ENCODE measurements at regions not wholly inside any gene's neighbourhood (a gene's known extent, or its start where the extent isn't known, plus 50 kb on each side); places are given as distances from the start of the nearest gene placed in this dataset.

DNA sequence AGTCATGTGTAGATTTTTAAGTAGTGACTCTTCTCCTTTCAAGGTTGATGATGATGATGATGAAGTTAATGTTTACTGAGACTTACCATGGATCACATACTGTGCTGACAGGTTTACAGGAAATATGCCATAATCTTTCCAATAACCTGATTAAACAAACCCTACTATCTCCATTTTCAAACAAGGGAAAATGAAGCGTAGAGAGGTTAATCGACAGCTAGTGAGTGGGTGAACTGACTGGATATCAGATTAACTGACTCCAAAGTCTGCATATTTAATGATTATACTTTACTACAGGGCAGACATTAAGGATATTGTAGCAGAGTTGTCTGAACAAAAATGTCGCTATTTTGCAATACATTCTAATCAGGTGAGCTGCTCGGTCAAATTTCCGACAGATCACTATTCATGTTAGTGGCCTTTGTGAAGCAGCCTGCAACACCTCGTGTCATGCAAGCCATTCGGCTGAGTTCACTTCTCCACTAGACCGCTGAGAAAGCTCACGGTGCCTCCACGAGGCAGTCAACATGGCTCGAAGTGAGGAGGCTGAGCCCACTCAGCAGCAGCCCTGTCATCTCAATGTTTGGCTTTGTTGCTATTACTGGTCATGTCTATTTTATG, 264.2 kb downstream of the NFKBIZ start:
- no peak for DNase-seq (ENCODE audit: low read depth in 2 of 2)

DNA sequence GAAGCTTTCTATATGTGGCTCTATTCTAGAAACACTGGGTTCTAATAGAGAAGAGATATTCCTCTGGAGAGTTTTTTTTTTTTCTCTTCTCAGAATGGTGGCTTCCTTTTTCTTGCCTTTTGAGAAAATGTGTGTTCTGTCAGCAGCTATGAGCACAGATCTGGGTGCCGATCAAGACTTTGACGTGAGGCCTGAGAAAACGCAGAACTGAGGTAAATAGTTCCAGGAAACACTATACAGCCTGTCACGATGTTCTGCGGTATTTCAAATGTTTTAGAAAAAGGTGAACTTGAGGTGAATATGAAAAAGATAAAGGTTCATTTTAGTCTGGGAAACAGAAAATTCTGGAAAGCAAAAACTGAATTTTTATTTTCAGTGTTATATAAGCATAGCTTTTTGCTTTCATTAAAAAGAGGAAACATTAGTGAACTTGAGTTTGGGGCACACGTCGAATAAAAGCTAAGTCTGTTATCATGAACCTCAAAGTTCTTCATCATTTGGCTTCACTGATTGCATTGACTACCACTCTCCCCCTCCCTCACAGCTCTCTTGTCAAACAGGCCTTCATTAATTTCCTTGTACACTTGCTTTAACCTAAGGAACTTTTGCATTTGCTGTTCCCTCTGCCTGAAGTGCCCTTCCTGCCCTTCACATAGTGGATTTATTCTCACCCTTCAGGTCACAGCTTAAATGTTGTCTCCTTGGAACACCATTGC, 265.1 kb downstream of the NFKBIZ start:
- no peak for DNase-seq (ENCODE audit: low read depth in 2 of 2)

DNA sequence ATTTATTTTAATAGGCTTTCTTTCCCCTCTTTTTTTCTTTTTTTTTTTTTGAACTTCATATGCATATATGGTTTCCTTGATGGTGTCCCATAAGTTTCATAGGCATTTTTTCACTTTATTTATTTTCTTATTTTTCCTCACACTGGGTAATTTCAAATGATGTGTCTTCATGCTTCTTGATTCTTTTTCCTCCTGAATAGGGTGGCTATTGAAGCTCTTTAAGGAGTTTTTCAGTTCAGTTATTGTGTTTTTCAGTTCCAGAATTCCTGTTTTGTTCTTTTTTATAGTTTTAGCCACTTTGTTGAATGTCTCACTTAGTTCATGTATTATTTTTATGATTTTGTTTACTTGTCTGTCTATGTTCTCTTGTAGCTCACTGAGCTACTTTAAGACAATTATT, 273.2 kb downstream of the NFKBIZ start:
- DNase-seq (ENCODE audit: low read depth in 2 of 2) = no peak

DNA sequence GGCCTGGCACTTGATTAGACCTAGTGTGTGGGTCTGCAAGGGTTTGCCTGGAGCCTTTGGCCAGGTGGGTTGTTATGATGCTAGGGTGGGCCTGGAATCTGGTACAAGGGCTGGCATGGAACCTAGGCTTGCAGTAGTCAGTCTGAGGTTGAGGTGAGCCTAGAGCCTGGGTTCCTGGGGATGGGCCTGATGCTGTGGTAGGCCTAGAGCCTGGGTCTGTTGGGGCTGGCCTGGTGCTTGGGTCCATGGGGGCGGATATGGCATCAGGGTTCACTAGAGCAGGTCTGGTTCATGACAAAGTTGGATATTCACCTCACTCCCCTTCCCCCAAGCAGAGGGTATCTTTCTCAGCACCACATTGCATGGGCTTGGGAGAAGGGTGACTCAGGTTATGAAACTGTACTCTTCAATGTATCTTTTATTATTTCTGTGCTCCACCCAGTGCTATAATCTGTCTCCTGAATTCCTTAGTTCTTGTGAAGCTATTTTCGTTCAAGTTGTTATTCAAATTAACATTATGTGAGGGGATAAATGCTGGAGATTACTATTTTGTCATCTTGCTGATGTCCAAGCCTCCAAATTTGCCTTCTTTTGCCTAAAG, 274.4 kb downstream of the NFKBIZ start:
- no peak for DNase-seq (ENCODE audit: low read depth in 2 of 2)

DNA sequence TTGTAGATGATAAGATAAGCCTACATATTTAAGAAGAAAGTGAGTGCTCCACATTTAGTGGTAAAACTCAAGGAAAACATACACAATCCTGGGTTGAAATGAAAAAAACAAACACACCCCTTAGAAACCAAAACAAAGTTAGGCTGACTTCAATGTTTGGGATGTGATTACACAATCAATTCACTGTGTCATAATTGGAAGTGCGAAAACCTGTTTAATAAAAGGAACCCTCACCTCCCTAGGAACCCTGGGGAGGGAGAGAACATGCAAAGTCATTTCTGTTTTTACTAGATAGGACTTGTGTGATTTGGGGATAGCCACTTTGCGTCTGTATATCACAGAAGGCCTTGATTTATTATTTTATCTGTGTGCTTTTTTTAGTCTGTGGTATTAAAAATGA, 275.0 kb downstream of the NFKBIZ start:
- DNase-seq (ENCODE audit: low read depth in 2 of 2) = no peak

DNA sequence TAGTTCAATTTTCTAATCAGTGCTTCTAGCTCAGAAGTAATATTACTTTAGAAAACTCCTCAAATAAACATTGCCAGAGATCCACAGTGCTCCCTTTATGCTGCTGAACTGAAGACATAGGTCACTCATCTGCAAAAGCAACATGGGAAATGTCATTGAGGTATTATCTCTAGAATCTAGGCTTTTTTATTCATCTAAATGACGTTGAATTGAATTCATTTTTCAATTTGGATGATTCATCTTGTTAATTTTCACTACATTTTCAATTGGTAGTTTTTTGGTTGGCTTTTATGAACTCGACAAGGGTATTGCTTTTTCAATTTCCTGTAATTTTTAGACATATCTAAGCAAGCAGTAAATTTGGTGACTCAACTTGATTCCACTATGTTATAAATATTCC, 275.4 kb downstream of the NFKBIZ start:
- DNase-seq (ENCODE audit: low read depth in 2 of 2) = no peak

DNA sequence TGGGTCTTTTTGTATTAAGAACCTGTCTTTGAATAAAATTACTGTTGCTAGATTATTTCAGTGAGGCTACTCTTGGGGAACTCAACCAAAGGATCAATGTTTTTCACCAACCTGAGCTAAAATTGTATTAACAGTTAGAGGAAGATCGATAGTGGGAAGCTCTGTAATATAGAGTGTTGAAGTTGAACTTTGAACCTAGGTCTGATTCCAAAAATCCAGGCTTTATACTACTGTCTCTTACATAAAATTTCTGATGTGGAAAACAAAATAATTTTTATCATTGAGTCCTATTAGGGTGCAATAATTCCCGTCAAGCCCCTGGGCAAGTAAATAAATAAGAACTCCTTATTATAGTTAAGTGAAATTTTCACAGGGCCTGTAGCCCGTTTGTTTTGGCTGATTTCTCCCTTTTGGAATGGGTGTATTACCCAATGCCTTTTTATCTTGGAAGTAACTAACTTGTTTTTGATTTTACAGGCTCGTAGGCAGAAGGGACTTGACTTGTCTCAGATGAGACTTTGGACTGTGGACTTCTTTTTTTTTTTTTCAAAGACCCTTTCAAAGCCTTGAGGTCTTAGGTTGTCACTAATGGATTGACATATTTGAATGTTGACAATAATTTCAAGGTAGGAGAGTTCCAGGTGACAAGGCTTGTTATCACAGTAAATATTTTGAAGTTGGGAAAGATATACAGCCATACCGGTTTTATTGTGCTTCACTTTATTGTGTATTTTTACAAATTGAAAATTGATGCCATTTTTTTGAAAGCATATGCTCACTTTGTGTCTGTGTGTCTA, 276.1 kb downstream of the NFKBIZ start:
- DNase-seq (ENCODE audit: low read depth in 2 of 2) = no peak

DNA sequence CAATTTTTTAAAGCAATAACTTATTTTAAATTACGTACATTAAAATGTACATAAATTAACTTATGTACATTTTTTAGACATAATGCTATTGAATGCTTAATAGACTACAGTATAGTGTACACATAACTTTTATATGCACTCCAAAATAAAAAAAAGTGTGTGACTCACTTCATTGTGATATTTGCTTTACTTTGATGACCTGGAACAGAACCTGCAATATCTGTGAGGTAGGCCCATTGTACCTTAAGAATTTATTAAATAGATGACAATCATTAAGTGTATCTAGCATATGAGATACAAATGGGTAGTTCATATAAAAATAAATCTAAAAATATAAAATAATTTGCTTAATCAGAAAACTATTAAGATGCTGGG, 276.7 kb downstream of the NFKBIZ start:
- DNase-seq (ENCODE audit: low read depth in 2 of 2) = no peak

DNA sequence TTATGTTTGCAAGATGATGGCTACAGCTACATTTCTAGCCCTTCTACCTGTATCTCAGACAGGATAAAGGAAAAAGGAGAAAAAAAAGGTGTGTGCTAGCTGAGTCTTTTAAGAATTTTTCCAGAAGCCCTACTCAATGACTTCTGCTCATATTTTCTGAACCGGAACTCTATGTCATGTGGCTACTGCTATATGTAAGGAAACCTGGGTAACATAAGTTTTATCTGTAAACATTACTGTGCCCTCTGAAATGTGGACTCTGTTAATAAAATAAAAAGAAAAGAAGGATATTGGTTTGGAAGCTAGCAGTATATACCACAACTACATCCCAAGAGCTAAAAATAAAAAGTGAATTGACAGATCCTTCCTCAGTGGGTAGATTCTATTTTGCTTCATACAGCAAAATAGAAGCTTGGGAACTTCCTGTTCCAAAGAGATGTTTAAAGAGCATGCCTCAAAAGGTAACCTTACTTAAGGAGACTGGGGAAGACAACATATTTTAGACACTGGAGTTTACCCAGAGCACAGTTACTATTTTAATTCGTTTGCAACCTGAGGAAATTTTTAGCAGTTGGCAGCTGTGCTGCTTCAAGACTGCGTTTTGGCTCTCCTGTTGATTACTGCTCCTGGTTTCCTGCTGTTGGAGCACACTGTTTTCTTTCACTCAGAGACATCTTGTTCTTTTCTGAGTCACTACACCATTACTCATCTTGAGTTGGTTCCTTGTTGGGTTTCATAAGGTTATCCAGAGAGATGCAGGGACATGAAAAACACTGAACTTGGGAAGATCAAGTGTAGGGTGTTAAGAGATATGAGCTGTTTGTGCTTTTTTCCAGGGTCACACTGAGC, 280.7 kb downstream of the NFKBIZ start:
- no peak for DNase-seq (ENCODE audit: low read depth in 2 of 2)

DNA sequence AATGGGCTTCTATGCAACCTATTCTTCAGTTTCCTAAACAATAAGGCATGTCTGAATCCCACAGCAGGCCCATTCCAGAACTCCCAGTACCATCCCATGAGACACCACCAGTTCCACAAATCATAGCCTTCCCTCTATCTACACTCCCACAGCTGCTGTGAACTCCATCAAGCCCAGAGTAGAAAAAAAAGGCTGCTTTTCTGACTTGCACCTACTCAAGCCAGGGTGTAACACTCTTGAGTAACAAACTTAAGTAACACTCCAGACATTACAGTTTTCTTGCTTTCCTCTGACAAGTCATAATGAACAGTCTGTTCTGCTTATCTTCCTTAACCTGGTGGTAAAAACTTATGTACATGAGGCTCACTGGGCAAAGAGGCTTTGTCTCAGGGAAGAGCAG, 283.1 kb downstream of the NFKBIZ start:
- DNase-seq (ENCODE audit: low read depth in 2 of 2) = no peak

DNA sequence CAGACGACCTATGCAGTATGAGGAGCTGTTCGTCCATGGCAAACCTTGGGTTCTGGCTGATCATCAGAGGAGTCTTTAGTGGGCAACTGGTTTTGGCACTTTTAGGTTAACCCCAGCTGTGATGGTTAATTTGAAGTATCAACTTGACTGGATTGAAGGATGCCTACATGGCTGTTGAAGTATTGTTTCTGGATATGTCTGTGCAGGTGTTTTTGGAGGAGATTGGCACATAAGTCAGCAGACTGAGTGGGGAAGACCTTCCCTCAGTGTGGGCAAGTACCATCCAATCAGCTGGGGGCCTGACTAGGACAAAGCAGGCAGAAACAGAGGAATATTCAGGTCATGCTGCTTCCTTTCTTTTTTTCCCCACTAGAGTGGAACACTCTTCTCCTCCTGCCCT, 284.1 kb downstream of the NFKBIZ start:
- no peak for DNase-seq (ENCODE audit: low read depth in 2 of 2)

DNA sequence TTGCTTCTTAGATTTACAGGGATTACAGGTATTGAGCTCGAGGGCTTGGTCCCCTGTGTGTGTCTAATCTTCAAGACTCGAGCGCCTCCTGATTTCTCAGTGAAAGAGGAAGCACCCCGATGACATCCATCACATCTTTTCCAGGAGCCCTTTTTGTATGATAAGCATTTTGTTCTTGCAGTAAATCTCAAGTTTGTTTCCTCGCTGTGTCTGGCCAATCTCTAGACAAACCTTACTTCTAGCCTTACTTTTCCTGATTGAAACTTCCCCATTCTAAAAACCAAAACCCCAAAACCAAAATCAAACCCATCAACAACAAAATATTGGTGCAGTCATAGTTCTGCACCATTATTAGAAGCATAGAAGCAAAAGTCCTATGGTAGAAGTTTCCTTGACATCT, 286.0 kb downstream of the NFKBIZ start:
- no peak for DNase-seq (ENCODE audit: low read depth in 2 of 2)

DNA sequence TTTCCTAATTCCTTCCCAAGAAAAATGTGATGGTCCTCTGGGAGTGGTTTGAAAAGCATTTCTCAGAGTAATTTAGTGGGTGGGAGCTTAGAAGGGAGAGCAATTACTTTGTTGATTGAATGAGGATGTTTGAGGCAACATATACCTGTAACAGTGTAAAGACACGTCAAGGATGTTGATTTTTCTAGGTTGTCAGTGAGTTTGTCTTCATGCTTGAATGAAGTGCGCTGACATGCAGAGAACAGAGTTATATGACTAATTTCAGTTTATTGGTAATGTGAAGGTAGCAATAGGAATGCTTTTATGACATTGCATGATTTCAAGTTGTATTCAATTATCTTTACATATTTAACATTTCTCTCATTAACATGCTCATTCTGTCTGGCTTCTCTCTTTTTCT, 286.9 kb downstream of the NFKBIZ start:
- DNase-seq (ENCODE audit: low read depth in 2 of 2) = no peak

DNA sequence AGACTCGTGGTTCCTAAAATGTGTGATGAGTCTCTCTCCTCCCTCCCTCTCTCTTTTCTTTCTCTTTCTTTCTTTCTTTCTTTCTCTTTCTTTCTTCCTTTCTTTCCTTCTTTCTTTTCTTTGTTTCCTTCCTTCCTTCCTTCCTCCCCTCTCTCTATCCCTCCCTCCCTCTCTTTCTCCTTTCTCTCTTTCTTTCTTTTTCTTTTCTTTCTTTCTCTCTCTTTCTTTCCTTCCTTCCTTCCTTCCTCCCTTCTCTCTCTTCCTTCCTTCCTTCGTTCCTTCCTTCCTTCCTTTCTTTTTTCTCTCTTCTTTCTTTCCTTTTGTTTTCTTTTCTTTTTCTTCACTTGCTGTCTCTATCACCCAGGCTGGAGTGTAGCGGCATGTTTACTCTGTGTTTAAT, 290.8 kb downstream of the NFKBIZ start:
- no peak for DNase-seq (ENCODE audit: low read depth in 2 of 2)

DNA sequence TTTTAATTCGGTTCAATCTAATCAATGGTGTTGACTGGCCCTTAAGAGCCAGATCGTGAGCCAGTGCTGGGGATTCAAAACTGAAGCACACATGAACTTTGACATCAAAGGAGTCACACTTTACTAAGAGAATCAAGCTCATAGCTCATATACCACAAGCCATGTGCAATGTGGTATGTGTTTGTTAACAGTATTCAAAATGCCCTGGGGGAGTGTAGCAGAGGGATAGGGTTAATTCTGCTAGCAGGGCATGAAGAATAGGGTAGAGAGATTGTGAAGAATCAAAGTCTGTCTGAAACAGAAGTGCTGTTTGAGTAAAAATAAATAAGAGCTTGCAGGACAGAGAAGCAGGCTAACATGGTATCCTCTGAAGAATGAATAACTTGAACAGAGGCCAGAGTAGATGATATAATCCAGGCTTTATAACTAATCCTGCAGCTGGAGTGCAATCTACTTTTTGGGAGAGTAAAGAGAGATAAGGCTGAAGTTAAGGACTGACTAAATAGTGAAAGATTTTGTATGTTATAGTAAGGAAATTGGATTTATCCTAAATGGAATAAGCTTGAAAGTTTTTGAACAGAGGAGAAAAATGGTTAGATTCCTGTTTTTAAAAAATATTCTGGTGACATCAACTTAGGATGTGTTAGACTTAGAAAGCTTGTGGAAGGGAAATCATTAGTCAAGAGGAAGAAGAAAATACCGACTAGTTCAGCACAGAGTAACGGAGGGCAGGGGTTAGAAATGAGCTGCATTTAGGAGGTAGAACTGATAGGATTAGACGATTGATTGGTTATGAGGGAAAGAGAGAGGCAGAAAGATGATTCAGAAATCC, 292.0 kb downstream of the NFKBIZ start:
- DNase-seq (ENCODE audit: low read depth in 2 of 2) = no peak

DNA sequence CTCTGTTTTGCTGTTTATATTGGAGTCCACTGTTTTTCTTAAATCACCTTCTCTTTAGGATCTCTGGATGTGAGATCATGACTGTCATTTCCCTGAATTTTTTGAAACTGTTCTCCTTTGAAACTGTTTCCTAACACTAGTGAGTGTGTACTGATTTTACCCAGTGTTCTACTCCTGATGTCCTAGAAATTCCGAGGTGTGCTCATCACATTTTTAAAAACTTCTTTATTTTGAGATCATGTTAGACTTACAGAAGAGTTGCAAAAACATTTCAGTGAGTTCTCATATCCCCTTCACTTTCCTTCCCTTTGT, 292.6 kb downstream of the NFKBIZ start:
- no peak for DNase-seq (ENCODE audit: low read depth in 2 of 2)

DNA sequence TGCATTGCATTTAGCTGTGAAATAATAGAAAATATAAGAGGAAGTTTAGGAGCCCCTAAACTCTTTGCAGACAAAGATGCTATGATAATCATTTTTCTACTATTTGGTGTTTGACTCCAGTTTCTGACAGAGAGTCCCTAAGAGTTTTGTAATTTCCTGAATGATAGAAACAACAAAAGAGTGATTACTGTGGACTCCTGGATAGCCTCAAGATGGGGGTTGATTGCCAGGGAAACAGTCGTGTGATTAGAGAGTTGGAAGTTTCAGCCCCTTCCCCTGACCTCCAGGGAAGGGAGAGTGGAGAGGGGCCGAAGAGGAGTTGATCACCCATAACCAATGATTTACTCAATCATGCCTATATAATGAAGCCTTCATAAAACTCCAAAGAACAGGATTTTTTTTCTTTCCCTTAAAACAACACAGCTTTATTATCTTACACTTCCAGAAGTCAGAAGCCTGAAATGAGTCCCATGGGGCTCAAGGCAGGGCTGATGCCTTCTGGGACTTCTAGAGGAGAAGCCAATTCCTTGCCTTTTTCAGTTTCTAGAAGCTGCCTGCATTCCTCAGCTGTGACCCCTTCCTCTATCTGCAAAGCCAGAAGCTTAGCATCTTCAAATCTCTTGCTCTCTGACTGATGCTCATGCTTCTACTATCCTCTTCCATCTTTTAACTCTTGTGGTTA, 292.3 kb upstream of the ZPLD1 start:
- DNase-seq (ENCODE audit: low read depth in 2 of 2) = no peak

DNA sequence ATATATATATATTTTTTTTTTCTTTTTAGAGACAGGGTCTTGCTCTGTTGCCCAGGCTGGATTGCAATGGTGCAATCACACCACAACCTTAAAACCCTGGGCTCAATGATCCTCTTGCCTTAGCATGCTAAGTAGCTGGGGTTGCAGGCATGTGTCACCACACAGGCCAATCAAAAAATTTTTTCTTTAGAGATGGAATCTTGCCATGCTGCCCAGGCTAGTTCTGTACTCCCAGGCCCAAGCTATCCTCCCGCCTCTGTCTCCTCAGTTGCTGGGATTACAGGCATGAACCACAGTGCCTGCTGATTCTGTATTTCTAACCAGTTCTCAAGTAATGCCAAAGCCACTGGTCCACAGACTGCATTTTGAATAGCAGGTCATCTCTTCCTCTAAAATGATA, 291.3 kb upstream of the ZPLD1 start:
- no peak for DNase-seq (ENCODE audit: low read depth in 2 of 2)

DNA sequence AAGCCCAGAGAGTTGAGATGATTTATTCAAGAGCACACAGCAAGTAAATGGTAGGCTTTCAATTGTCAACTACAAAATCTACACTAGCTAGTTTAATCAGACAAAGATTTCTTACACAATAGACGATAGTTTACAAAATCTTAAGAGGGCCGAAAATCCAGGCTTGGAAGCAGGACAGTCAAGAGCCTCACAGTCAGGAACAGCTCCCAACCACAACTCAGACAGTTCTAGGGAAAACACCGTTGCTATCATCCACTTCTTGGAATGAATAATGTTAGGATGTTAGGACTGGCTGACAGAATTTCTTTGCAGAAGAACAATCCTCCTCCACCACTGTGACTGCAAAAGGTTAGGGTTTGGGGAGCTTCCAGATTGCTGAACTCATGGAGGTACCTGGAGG, 290.8 kb upstream of the ZPLD1 start:
- no peak for DNase-seq (ENCODE audit: low read depth in 2 of 2)

DNA sequence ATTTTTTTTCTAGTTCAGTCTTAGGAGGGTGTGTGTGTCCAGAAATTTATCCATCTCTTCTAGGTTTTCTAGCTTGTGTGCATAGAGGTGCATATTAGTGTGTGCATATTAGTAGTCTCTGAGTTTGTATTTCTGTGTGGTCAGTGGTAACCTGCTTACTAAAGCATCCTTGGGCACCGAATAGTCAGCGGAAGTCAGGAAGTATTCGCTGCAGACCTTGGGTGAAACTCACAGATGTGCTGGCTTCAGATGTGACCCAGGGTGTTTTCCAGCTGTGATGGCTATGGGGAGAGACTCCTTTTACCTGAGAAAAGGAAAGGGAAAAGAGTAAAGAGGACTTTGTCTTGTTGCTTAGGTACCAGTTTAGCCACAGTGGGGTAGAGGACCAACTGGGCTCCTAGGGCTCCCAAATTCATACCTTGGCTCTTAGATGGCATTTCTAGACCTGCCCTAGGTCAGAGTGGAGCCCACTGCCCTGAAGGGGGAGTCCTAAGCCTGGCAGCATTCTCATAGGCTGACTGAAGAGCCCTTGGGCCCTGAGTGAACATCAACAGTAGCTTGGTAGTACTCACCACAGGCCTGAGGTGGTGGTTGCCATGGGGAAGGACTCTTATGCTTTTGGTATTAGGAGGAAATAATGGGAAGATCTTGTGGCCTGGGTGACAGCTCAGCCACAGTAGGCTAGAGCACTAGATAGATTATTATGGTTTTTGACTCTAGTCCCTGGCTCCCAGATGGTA, 286.0 kb upstream of the ZPLD1 start:
- DNase-seq (ENCODE audit: low read depth in 2 of 2) = no peak
